Erythroblast (primary cell): ENCODE measurements at regions not wholly inside any gene's neighbourhood (a gene's known extent, or its start where the extent isn't known, plus 50 kb on each side); places are given as distances from the start of the nearest gene placed in this dataset.

Experiments
- GATA1 ChIP-seq: IDR thresholded peaks from 2 replicates; pipeline ENCODE4 v1.6.1; 2011; ENCODE audit warnings: low read depth, mild to moderate bottlenecking, control low read depth, low read length, moderate library complexity
- POLR2A ChIP-seq: IDR thresholded peaks from 2 replicates; pipeline ENCODE4 v1.6.1; 2011; ENCODE audit warnings: mild to moderate bottlenecking, low read length

GRCh38 chr1:197843401-197843800, 59.0 kb upstream of the C1orf53 start:
- TF ChIP-seq POLR2A (no peak), GATA1 (no peak)
